VCaP (cell line): ENCODE measurements at regions not wholly inside any gene's neighbourhood (a gene's known extent, or its start where the extent isn't known, plus 50 kb on each side); places are given as distances from the start of the nearest gene placed in this dataset.

Source experiments
- H3K27ac ChIP-seq: fragments of 450-650 bp; 2 replicates; pipeline ENCODE4 v1.5.1; 2017
- TF ChIP-seq, protein P1 (sequence below): fragments of 450-650 bp; conservative IDR thresholded peaks from 2 replicates; pipeline ENCODE4 v1.5.1; 2017; ENCODE audit warnings: mild to moderate bottlenecking, moderate library complexity

DNA sequence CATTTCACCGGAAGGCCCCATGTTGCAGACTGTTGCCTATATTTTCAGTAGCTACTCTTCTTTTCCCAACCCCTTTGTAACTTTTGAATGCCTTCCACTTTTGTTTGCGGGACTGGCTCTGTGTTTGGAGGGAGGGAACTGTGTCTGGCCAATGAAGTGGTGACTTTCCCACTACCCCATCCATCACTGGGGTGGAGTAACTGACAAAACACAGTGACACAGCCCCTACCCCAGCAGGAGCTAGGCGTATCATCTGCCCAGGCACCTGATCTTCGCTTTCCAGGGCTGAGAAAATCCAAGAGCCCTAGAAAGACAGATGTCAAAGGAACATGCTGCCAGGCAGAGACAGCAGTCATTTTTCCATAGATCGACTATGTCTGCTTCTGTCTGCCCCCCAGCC lies 710.6 kb upstream of the CELF2 start:
- H3K27ac ChIP-seq: no peak overlapping the region
- TF ChIP-seq, protein P1, sequence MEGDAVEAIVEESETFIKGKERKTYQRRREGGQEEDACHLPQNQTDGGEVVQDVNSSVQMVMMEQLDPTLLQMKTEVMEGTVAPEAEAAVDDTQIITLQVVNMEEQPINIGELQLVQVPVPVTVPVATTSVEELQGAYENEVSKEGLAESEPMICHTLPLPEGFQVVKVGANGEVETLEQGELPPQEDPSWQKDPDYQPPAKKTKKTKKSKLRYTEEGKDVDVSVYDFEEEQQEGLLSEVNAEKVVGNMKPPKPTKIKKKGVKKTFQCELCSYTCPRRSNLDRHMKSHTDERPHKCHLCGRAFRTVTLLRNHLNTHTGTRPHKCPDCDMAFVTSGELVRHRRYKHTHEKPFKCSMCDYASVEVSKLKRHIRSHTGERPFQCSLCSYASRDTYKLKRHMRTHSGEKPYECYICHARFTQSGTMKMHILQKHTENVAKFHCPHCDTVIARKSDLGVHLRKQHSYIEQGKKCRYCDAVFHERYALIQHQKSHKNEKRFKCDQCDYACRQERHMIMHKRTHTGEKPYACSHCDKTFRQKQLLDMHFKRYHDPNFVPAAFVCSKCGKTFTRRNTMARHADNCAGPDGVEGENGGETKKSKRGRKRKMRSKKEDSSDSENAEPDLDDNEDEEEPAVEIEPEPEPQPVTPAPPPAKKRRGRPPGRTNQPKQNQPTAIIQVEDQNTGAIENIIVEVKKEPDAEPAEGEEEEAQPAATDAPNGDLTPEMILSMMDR: no peak

- TF ChIP-seq, protein P1: no peak
Observed at GRCh38 chr10:10307551-10307950, 710.1 kb upstream of the CELF2 start.

GRCh38 chr10:10310498-10310897 lies 707.2 kb upstream of the CELF2 start:
- H3K27ac ChIP-seq: no peak overlapping the region
- TF ChIP-seq, protein P1: no peak

More at GRCh38 chr10:10307551-10307950, 710.1 kb upstream of the CELF2 start:
- no peak overlapping the region for H3K27ac ChIP-seq

- no peak overlapping the region for H3K27ac ChIP-seq
- TF ChIP-seq, protein P1: no peak
Observed at GRCh38 chr10:10311966-10312365, 705.7 kb upstream of the CELF2 start.

DNA sequence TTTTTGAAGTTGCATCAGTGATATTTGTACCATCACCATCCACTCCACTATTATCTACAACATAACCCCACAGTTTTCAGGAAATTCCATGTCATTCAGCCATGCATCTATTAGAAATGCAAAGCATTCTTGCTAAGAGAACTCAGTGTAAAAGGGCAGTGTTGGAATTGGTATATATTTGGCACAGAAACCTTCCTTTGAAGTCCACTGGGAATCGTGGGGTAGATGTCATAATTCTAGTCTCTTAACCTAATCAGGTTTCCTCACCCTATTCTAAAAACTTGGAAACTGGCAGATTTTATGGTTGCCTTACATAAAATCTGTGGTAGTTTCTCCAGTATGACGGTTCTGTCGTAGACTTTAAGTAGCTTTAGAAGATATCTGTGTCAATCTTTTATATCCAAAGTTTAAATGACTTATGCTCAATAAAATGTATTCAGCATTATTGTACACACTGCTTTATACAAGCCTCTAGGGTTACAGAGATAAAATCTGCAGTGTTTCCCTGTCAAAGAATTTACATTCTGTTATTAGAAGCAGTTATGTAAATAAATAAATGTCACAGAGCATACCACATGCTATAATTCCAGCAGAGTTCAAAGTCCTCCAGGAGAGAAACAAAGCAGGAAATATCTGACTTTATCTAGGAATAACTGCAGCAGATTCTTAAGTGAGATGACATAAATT lies 704.4 kb upstream of the CELF2 start:
- no peak overlapping the region for H3K27ac ChIP-seq
- TF ChIP-seq, protein P1: no peak

GRCh38 chr10:10314626-10315025 lies 703.0 kb upstream of the CELF2 start:
- TF ChIP-seq, protein P1: no peak
- H3K27ac ChIP-seq: no peak overlapping the region

DNA sequence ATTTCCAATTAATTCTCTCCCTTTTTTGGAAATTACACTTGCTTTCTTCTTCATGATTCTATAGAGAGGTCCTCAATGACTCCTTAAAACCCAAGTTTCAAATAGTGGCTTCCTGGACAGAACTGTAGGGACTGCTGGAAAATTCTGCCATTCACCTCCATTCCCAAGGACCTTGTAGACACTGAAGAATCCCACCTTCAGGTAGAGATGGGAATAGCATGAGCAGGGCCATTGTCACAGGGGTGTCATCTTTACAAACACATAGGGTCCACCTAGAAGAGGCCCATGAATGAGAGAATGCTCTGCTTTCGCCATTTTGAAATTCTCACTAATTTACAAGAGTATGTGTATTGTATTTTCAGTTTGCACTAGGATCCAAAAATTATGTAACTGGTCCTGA lies 701.7 kb upstream of the CELF2 start:
- no peak overlapping the region for H3K27ac ChIP-seq
- TF ChIP-seq, protein P1: no peak
